ENCODE measurements at regions not wholly inside any gene's neighbourhood (a gene's known extent, or its start where the extent isn't known, plus 50 kb on each side); places are given as distances from the start of the nearest gene placed in this dataset.
A peak's percentile ranks its signal among the peaks of the same experiment; 100 is the strongest.

GRCh38 chr4:138095378-138095777, 146.8 kb downstream of the SLC7A11 start:
- no peaks in the 10 kb centered on the region for H3K27me3 Mint-ChIP-seq (ENCODE audit: low read depth)
- no peak overlapping the region for H3K27ac Mint-ChIP-seq
- CTCF ChIA-PET, result no interaction called here
- H3K9me3 Mint-ChIP-seq, result no peaks in the 10 kb centered on the region
- H3K4me1 Mint-ChIP-seq (ENCODE audit: low read depth), result no peaks in the 10 kb centered on the region
- H3K36me3 Mint-ChIP-seq (ENCODE audit: low read depth), result no peaks in the 10 kb centered on the region
- intact Hi-C loops (cut with micrococcal nuclease), result no loop called here
- DNase-seq, result no peak
- H3K4me3 Mint-ChIP-seq, result no peak overlapping the region

GRCh38 chr4:138092060-138092459, 150.1 kb downstream of the SLC7A11 start:
- Mint-ChIP-seq H3K27me3 (ENCODE audit: low read depth) (no peaks in the 10 kb centered on the region), H3K4me3 (no peak overlapping the region), H3K4me1 (ENCODE audit: low read depth) (no peaks in the 10 kb centered on the region), H3K36me3 (ENCODE audit: low read depth) (no peaks in the 10 kb centered on the region), H3K9me3 (no peaks in the 10 kb centered on the region), H3K27ac (no peak overlapping the region)
- CTCF ChIA-PET, result no interaction called here
- no peak for DNase-seq
- intact Hi-C loops (cut with micrococcal nuclease), result loop anchor here (1.0 kb wide), 1 partner anchor 589 kb away; no protein-coding TSS in a partner anchor

- Mint-ChIP-seq H3K27ac (no peak overlapping the region), H3K4me3 (no peak overlapping the region), H3K27me3 (ENCODE audit: low read depth) (no peaks in the 10 kb centered on the region), H3K9me3 (no peaks in the 10 kb centered on the region), H3K4me1 (ENCODE audit: low read depth) (no peaks in the 10 kb centered on the region), H3K36me3 (ENCODE audit: low read depth) (no peaks in the 10 kb centered on the region)
- DNase-seq, result no peak
- intact Hi-C loops (cut with micrococcal nuclease), result loop anchor here (1.0 kb wide), 4 partner anchors 56 to 967 kb away; no protein-coding TSS in a partner anchor
- CTCF ChIA-PET, result interaction anchor here (0.7 to 2.4 kb wide), 12 partner anchors 8 to 780 kb away, joined by 3 to 10 read pairs (median 4); no protein-coding TSS in a partner anchor
Measured at GRCh38 chr4:138090918-138091676, 151.1 kb downstream of the SLC7A11 start.

GRCh38 chr4:138090150-138090917, 151.8 kb downstream of the SLC7A11 start:
- H3K4me1 Mint-ChIP-seq (ENCODE audit: low read depth), result no peaks in the 10 kb centered on the region
- CTCF ChIA-PET, result interaction anchor here (0.7 to 2.4 kb wide), 18 partner anchors 9 to 967 kb away, joined by 3 to 10 read pairs (median 4); no protein-coding TSS in a partner anchor
- peak; percentile 55 for DNase-seq

GRCh38 chr4:138088449-138089208, 153.5 kb downstream of the SLC7A11 start:
- intact Hi-C loops (cut with micrococcal nuclease), result no loop called here
- CTCF ChIA-PET, result interaction anchor here (0.6 to 2.4 kb wide), 4 partner anchors 19 to 783 kb away, joined by 3 to 10 read pairs (median 3); no protein-coding TSS in a partner anchor
- no peaks in the 10 kb centered on the region for H3K36me3 Mint-ChIP-seq (ENCODE audit: low read depth)
- no peak overlapping the region for H3K4me3 Mint-ChIP-seq
- no peaks in the 10 kb centered on the region for H3K27me3 Mint-ChIP-seq (ENCODE audit: low read depth)
- no peak for DNase-seq
- no peaks in the 10 kb centered on the region for H3K4me1 Mint-ChIP-seq (ENCODE audit: low read depth)
- H3K27ac Mint-ChIP-seq, result no peak overlapping the region
- H3K9me3 Mint-ChIP-seq, result no peaks in the 10 kb centered on the region

More at GRCh38 chr4:138090150-138090917, 151.8 kb downstream of the SLC7A11 start:
- Mint-ChIP-seq H3K27ac (no peak overlapping the region), H3K9me3 (no peaks in the 10 kb centered on the region), H3K36me3 (ENCODE audit: low read depth) (no peaks in the 10 kb centered on the region), H3K27me3 (ENCODE audit: low read depth) (no peaks in the 10 kb centered on the region), H3K4me3 (no peak overlapping the region)
- intact Hi-C loops (cut with micrococcal nuclease), result loop anchor here (1.0 kb wide), 4 partner anchors 55 to 966 kb away; no protein-coding TSS in a partner anchor

GRCh38 chr4:138087066-138087719, 155.0 kb downstream of the SLC7A11 start:
- Mint-ChIP-seq H3K27me3 (ENCODE audit: low read depth) (no peaks in the 10 kb centered on the region), H3K4me3 (no peak overlapping the region), H3K27ac (no peak overlapping the region), H3K36me3 (ENCODE audit: low read depth) (no peaks in the 10 kb centered on the region), H3K9me3 (no peaks in the 10 kb centered on the region), H3K4me1 (ENCODE audit: low read depth) (no peaks in the 10 kb centered on the region)
- CTCF ChIA-PET, result interaction anchor here (1.2 kb wide), 1 partner anchor 13 kb away, joined by 3 read pairs; no protein-coding TSS in a partner anchor
- DNase-seq, result no peak
- intact Hi-C loops (cut with micrococcal nuclease), result no loop called here

GRCh38 chr4:138086611-138087041, 155.5 kb downstream of the SLC7A11 start:
- no peak for DNase-seq
- CTCF ChIA-PET, result interaction anchor here (1.2 kb wide), 1 partner anchor 12 kb away, joined by 3 read pairs; no protein-coding TSS in a partner anchor
- Mint-ChIP-seq H3K9me3 (no peaks in the 10 kb centered on the region), H3K4me3 (no peak overlapping the region), H3K36me3 (ENCODE audit: low read depth) (no peaks in the 10 kb centered on the region), H3K4me1 (ENCODE audit: low read depth) (no peaks in the 10 kb centered on the region), H3K27me3 (ENCODE audit: low read depth) (no peaks in the 10 kb centered on the region), H3K27ac (no peak overlapping the region)
- intact Hi-C loops (cut with micrococcal nuclease), result no loop called here

GRCh38 chr4:138085736-138086305, 156.3 kb downstream of the SLC7A11 start:
- Mint-ChIP-seq H3K27ac (no peak overlapping the region), H3K36me3 (ENCODE audit: low read depth) (no peaks in the 10 kb centered on the region), H3K4me3 (no peak overlapping the region), H3K4me1 (ENCODE audit: low read depth) (no peaks in the 10 kb centered on the region), H3K27me3 (ENCODE audit: low read depth) (no peaks in the 10 kb centered on the region), H3K9me3 (no peaks in the 10 kb centered on the region)
- no peak for DNase-seq
- CTCF ChIA-PET, result no interaction called here
- intact Hi-C loops (cut with micrococcal nuclease), result no loop called here

- no peaks in the 10 kb centered on the region for H3K4me1 Mint-ChIP-seq (ENCODE audit: low read depth)
- CTCF ChIA-PET, result interaction anchor here (1.4 kb wide), 1 partner anchor 11 kb away, joined by 5 read pairs; no protein-coding TSS in a partner anchor
- no peak overlapping the region for H3K27ac Mint-ChIP-seq
- intact Hi-C loops (cut with micrococcal nuclease), result no loop called here
- H3K4me3 Mint-ChIP-seq, result no peak overlapping the region
- DNase-seq, result no peak
- H3K27me3 Mint-ChIP-seq (ENCODE audit: low read depth), result no peaks in the 10 kb centered on the region
- H3K36me3 Mint-ChIP-seq (ENCODE audit: low read depth), result no peaks in the 10 kb centered on the region
- no peaks in the 10 kb centered on the region for H3K9me3 Mint-ChIP-seq
Measured at GRCh38 chr4:138078751-138079520, 163.2 kb downstream of the SLC7A11 start.

GRCh38 chr4:138078253-138078652, 163.9 kb downstream of the SLC7A11 start:
- Mint-ChIP-seq H3K27me3 (ENCODE audit: low read depth) (no peaks in the 10 kb centered on the region), H3K27ac (no peak overlapping the region), H3K4me1 (ENCODE audit: low read depth) (no peaks in the 10 kb centered on the region), H3K4me3 (no peak overlapping the region), H3K36me3 (ENCODE audit: low read depth) (no peaks in the 10 kb centered on the region), H3K9me3 (no peaks in the 10 kb centered on the region)
- intact Hi-C loops (cut with micrococcal nuclease), result no loop called here
- DNase-seq, result no peak
- CTCF ChIA-PET, result interaction anchor here (1.4 kb wide), 1 partner anchor 12 kb away, joined by 5 read pairs; no protein-coding TSS in a partner anchor

GRCh38 chr4:138076561-138076960, 165.6 kb downstream of the SLC7A11 start:
- Mint-ChIP-seq H3K27ac (no peak overlapping the region), H3K36me3 (ENCODE audit: low read depth) (no peaks in the 10 kb centered on the region), H3K4me3 (no peak overlapping the region), H3K9me3 (no peaks in the 10 kb centered on the region), H3K27me3 (ENCODE audit: low read depth) (no peaks in the 10 kb centered on the region), H3K4me1 (ENCODE audit: low read depth) (no peaks in the 10 kb centered on the region)
- intact Hi-C loops (cut with micrococcal nuclease), result no loop called here
- CTCF ChIA-PET, result no interaction called here
- DNase-seq, result no peak

Data from activated naive CD4-positive, alpha-beta T cell treated with anti-CD3 and anti-CD28 coated beads for 36 hours (primary cell).